NCI-H2171 treated with DMSO at 0.1 percent for 48 hours (cell line): ENCODE measurements at regions not wholly inside any gene's neighbourhood (a gene's known extent, or its start where the extent isn't known, plus 50 kb on each side); places are given as distances from the start of the nearest gene placed in this dataset.
"Not testable (repeated sequence)": the region's sequence is repeated elsewhere in the genome, so short reads cannot be mapped to it uniquely, and the experiment has no call there.

Source experiments
- DNase-seq: peaks from one replicate; lab custom pipeline; 2025; lab: John Stamatoyannopoulos, UW

GRCh38 chr9:30127371-30127770 lies 2257.1 kb upstream of the ACO1 start:
- DNase-seq: no peak

GRCh38 chr9:30140407-30140806 lies 2244.0 kb upstream of the ACO1 start:
- no peak for DNase-seq

GRCh38 chr9:30160570-30160969 lies 2223.9 kb upstream of the ACO1 start:
- DNase-seq: no peak

- DNase-seq: no peak
Measured at GRCh38 chr9:30172206-30172605, 2212.2 kb upstream of the ACO1 start.

GRCh38 chr9:30178610-30179009 lies 2205.8 kb upstream of the ACO1 start:
- DNase-seq: no peak

GRCh38 chr9:30193421-30193820 lies 2191.0 kb upstream of the ACO1 start:
- DNase-seq: no peak

- no peak for DNase-seq
Measured at GRCh38 chr9:30196941-30197340, 2187.5 kb upstream of the ACO1 start.

GRCh38 chr9:30197453-30197852 lies 2187.0 kb upstream of the ACO1 start:
- no peak for DNase-seq

GRCh38 chr9:30197954-30198353 lies 2186.5 kb upstream of the ACO1 start:
- DNase-seq: no peak

- DNase-seq: no peak
Measured at GRCh38 chr9:30198463-30199309, 2185.8 kb upstream of the ACO1 start.

GRCh38 chr9:30201024-30201423 lies 2183.4 kb upstream of the ACO1 start:
- DNase-seq: no peak

- DNase-seq: no peak
Measured at GRCh38 chr9:30235068-30235467, 2149.4 kb upstream of the ACO1 start.

- no peak for DNase-seq
Measured at GRCh38 chr9:30235564-30235963, 2148.9 kb upstream of the ACO1 start.

GRCh38 chr9:30239878-30240277 lies 2144.6 kb upstream of the ACO1 start:
- DNase-seq: no peak

GRCh38 chr9:30243467-30243866 lies 2141.0 kb upstream of the ACO1 start:
- no peak for DNase-seq

GRCh38 chr9:30244877-30245276 lies 2139.6 kb upstream of the ACO1 start:
- DNase-seq: no peak

GRCh38 chr9:30250872-30251271 lies 2133.6 kb upstream of the ACO1 start:
- DNase-seq: no peak

GRCh38 chr9:30258094-30258493 lies 2126.3 kb upstream of the ACO1 start:
- DNase-seq: no peak

- no peak for DNase-seq
Measured at GRCh38 chr9:30280229-30280900, 2104.1 kb upstream of the ACO1 start.

- DNase-seq: no peak
Measured at GRCh38 chr9:30289435-30289834, 2095.0 kb upstream of the ACO1 start.

- DNase-seq: not testable (repeated sequence)
Measured at GRCh38 chr9:30292026-30292425, 2092.4 kb upstream of the ACO1 start.

- no peak for DNase-seq
Measured at GRCh38 chr9:30293231-30293630, 2091.2 kb upstream of the ACO1 start.

GRCh38 chr9:30299126-30299780 lies 2085.2 kb upstream of the ACO1 start:
- no peak for DNase-seq
